HEK293 (cell line): ENCODE measurements at regions not wholly inside any gene's neighbourhood (a gene's known extent, or its start where the extent isn't known, plus 50 kb on each side); places are given as distances from the start of the nearest gene placed in this dataset.

ENCODE experiments used
- HOXA7 ChIP-seq: sonication (generic); formaldehyde crosslinking; IDR thresholded peaks from 2 replicates; pipeline ENCODE4 v1.8.1; 2022; ENCODE audit warnings: missing genetic modification reagents, borderline replicate concordance
- ZFP37 ChIP-seq: fragments of 450-650 bp; formaldehyde crosslinking; IDR thresholded peaks from 2 replicates; pipeline ENCODE4 v1.5.1; 2016; ENCODE audit warnings: missing biosample characterization, missing genetic modification characterization
- ZNF169 ChIP-seq: fragments of 450-650 bp; formaldehyde crosslinking; IDR thresholded peaks from 2 replicates; pipeline ENCODE4 v1.5.1; 2016; ENCODE audit warnings: missing biosample characterization, missing genetic modification characterization
- ZNF174 ChIP-seq: fragments of 450-650 bp; formaldehyde crosslinking; IDR thresholded peaks from 2 replicates; pipeline ENCODE4 v1.5.0; 2017; ENCODE audit warnings: missing biosample characterization, mild to moderate bottlenecking, missing genetic modification characterization
- ZNF24 ChIP-seq: fragments of 450-650 bp; formaldehyde crosslinking; IDR thresholded peaks from 2 replicates; pipeline ENCODE4 v1.5.1; 2016; ENCODE audit warnings: missing biosample characterization, missing genetic modification characterization
- ZNF274 ChIP-seq, 2 experiments: fragments of 200-500 bp in 1 of 2; fragments of 450-650 bp in 1 of 2; sonication (Bioruptor generic) in 1 of 2; formaldehyde crosslinking in 1 of 2; IDR thresholded peaks; 2 replicates each; pipeline versions ENCODE4 v1.5.1 to v1.6.1; 2014 to 2016; ENCODE audit warnings: borderline replicate concordance in 1 of 2, inconsistent platforms in 1 of 2, low read length in 1 of 2, missing biosample characterization in 1 of 2, missing genetic modification characterization in 1 of 2
- ZNF610 ChIP-seq: fragments of 450-650 bp; formaldehyde crosslinking; IDR thresholded peaks from 2 replicates; pipeline ENCODE4 v1.5.1; 2016; ENCODE audit warnings: missing biosample characterization, missing genetic modification characterization, borderline replicate concordance
- ZNF792 ChIP-seq: fragments of 450-650 bp; formaldehyde crosslinking; IDR thresholded peaks from 2 replicates; pipeline ENCODE4 v1.5.1; 2016; ENCODE audit warnings: missing biosample characterization, missing genetic modification characterization
- ZNF843 ChIP-seq: fragments of 450-650 bp; formaldehyde crosslinking; IDR thresholded peaks from 2 replicates; pipeline ENCODE4 v1.5.1; 2016; ENCODE audit warnings: missing biosample characterization, missing genetic modification characterization
- ZSCAN30 ChIP-seq: fragments of 450-650 bp; IDR thresholded peaks from 2 replicates; pipeline ENCODE4 v1.5.1; 2018; ENCODE audit warnings: missing biosample characterization, mild to moderate bottlenecking, missing genetic modification characterization, moderate library complexity
- TF ChIP-seq, protein P1 (sequence below): fragments of 450-650 bp; formaldehyde crosslinking; IDR thresholded peaks from 2 replicates; pipeline ENCODE4 v1.5.1; 2016; ENCODE audit warnings: missing biosample characterization, missing genetic modification characterization
- TF ChIP-seq, protein P2 (sequence below): fragments of 450-650 bp; formaldehyde crosslinking; IDR thresholded peaks from 2 replicates; pipeline ENCODE4 v1.5.1; 2016; ENCODE audit warnings: missing biosample characterization, missing genetic modification characterization
- TF ChIP-seq, protein P3 (sequence below): fragments of 450-650 bp; formaldehyde crosslinking; IDR thresholded peaks from 2 replicates; pipeline ENCODE4 v1.5.1; 2016; ENCODE audit warnings: missing biosample characterization, missing genetic modification characterization, borderline replicate concordance

- TF ChIP-seq ZSCAN30 (no peak), ZNF792 (tag by site-specific recombination) (no peak), ZNF24 (tag by site-specific recombination) (no peak), ZNF174 (tag by site-specific recombination) (no peak), ZFP37 (tag by site-specific recombination) (no peak), HOXA7 (CRISPR knock-in tag) (no peak), ZNF169 (tag by site-specific recombination) (no peak), ZNF843 (tag by site-specific recombination) (no peak), ZNF610 (tag by site-specific recombination) (no peak), ZNF274 (IDR thresholded peaks at IDR 0.05; ENCODE audit: low read length) (no peak), ZNF274 (tag by site-specific recombination; IDR thresholded peaks at IDR 0.05; ENCODE audit: borderline replicate concordance) (no peak)
- TF ChIP-seq, protein P1, sequence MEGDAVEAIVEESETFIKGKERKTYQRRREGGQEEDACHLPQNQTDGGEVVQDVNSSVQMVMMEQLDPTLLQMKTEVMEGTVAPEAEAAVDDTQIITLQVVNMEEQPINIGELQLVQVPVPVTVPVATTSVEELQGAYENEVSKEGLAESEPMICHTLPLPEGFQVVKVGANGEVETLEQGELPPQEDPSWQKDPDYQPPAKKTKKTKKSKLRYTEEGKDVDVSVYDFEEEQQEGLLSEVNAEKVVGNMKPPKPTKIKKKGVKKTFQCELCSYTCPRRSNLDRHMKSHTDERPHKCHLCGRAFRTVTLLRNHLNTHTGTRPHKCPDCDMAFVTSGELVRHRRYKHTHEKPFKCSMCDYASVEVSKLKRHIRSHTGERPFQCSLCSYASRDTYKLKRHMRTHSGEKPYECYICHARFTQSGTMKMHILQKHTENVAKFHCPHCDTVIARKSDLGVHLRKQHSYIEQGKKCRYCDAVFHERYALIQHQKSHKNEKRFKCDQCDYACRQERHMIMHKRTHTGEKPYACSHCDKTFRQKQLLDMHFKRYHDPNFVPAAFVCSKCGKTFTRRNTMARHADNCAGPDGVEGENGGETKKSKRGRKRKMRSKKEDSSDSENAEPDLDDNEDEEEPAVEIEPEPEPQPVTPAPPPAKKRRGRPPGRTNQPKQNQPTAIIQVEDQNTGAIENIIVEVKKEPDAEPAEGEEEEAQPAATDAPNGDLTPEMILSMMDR (tag by site-specific recombination), result no peak
- TF ChIP-seq, protein P2, sequence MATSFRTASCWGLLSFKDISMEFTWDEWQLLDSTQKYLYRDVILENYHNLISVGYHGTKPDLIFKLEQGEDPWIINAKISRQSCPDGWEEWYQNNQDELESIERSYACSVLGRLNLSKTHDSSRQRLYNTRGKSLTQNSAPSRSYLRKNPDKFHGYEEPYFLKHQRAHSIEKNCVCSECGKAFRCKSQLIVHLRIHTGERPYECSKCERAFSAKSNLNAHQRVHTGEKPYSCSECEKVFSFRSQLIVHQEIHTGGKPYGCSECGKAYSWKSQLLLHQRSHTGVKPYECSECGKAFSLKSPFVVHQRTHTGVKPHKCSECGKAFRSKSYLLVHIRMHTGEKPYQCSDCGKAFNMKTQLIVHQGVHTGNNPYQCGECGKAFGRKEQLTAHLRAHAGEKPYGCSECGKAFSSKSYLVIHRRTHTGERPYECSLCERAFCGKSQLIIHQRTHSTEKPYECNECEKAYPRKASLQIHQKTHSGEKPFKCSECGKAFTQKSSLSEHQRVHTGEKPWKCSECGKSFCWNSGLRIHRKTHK (tag by site-specific recombination), result no peak
- TF ChIP-seq, protein P3, sequence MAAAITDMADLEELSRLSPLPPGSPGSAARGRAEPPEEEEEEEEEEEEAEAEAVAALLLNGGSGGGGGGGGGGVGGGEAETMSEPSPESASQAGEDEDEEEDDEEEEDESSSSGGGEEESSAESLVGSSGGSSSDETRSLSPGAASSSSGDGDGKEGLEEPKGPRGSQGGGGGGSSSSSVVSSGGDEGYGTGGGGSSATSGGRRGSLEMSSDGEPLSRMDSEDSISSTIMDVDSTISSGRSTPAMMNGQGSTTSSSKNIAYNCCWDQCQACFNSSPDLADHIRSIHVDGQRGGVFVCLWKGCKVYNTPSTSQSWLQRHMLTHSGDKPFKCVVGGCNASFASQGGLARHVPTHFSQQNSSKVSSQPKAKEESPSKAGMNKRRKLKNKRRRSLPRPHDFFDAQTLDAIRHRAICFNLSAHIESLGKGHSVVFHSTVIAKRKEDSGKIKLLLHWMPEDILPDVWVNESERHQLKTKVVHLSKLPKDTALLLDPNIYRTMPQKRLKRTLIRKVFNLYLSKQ, result no peak
Measured at GRCh38 chr1:214753236-214753852, 150.3 kb downstream of the CENPF start.
